SU-DHL-6 (cell line): ENCODE measurements at regions not wholly inside any gene's neighbourhood (a gene's known extent, or its start where the extent isn't known, plus 50 kb on each side); places are given as distances from the start of the nearest gene placed in this dataset.

Experiments used
- H2AFZ ChIP-seq: fragments of 200-600 bp; sonication (generic); 2 replicates; pipeline ENCODE4 v1.6.1; 2014; ENCODE audit warnings: low read depth, mild to moderate bottlenecking, moderate library complexity, mixed read lengths, antibody characterized with exemption, low read length; ENCODE audit not compliant: severe bottlenecking
- H3F3A ChIP-seq: fragments of 200-600 bp; shearing (Covaris generic); 2 replicates; pipeline ENCODE4 v1.6.0; 2016; ENCODE audit warnings: antibody characterized with exemption, mild to moderate bottlenecking; ENCODE audit not compliant: insufficient read depth
- H3K27ac ChIP-seq: fragments of 200-600 bp; sonication (generic); 2 replicates; pipeline ENCODE4 v1.5.1; 2016; ENCODE audit warnings: low read depth, mild to moderate bottlenecking, low read length, moderate library complexity, mixed read lengths
- H3K27me3 ChIP-seq: fragments of 200-600 bp; sonication (generic), shearing (Covaris generic); 2 replicates; pipeline ENCODE4 v1.6.0; 2014; ENCODE audit warnings: mild to moderate bottlenecking, low read length
- H3K36me3 ChIP-seq: fragments of 200-600 bp; sonication (generic); 2 replicates; pipeline ENCODE4 v1.6.1; 2014; ENCODE audit warnings: mild to moderate bottlenecking, low read length, mixed read lengths
- H3K4me2 ChIP-seq: fragments of 300-600, 200-600 bp; shearing (Covaris generic), sonication (generic); 2 replicates; pipeline ENCODE4 v1.6.0; 2014; ENCODE audit warnings: low read length, low read depth, mild to moderate bottlenecking; ENCODE audit not compliant: poor library complexity, severe bottlenecking
- H3K4me3 ChIP-seq: fragments of 200-600 bp; sonication (generic); 2 replicates; pipeline ENCODE4 v1.5.1; 2014; ENCODE audit warnings: antibody characterized with exemption, low read length, mild to moderate bottlenecking, mixed read lengths; ENCODE audit not compliant: insufficient read depth, poor library complexity, severe bottlenecking
- H3K79me2 ChIP-seq: fragments of 200-600 bp; sonication (generic); 2 replicates; pipeline ENCODE4 v1.6.1; 2014; ENCODE audit warnings: mild to moderate bottlenecking, low read length, moderate library complexity; ENCODE audit not compliant: insufficient read depth
- H3K9ac ChIP-seq: fragments of 200-600 bp; sonication (generic); 2 replicates; pipeline ENCODE4 v1.7.0; 2014; ENCODE audit warnings: mild to moderate bottlenecking, low read length
- H3K9me2 ChIP-seq: fragments of 200-600 bp; sonication (generic); replicated peaks from 2 replicates; pipeline ENCODE4 v1.6.1; 2014; ENCODE audit warnings: low read length; ENCODE audit not compliant: insufficient read depth
- H3K9me3 ChIP-seq: fragments of 200-600 bp; sonication (generic); 2 replicates; pipeline ENCODE4 v1.6.1; 2014; ENCODE audit warnings: low read length, mixed read lengths; ENCODE audit not compliant: insufficient read depth
- H4K20me1 ChIP-seq: fragments of 200-600 bp; sonication (generic); 2 replicates; pipeline ENCODE4 v1.6.1; 2014; ENCODE audit warnings: low read depth, mild to moderate bottlenecking, antibody characterized with exemption, low read length, moderate library complexity, mixed read lengths
- CTCF ChIP-seq: fragments of 200-600 bp; sonication (generic); IDR thresholded peaks from one replicate; pipeline ENCODE4 v1.5.1; 2017; ENCODE audit warnings: antibody characterized with exemption, mild to moderate bottlenecking, low read length, moderate library complexity; ENCODE audit not compliant: insufficient read depth, poor library complexity, severe bottlenecking
- EZH2phosphoT487 ChIP-seq: fragments of 200-600 bp; sonication (generic), shearing (Covaris generic); conservative IDR thresholded peaks from 2 replicates; pipeline ENCODE4 v1.6.1; 2018; ENCODE audit warnings: mild to moderate bottlenecking, antibody characterized with exemption, low read length, moderate library complexity, mixed read lengths

GRCh38 chrX:68928401-68928800 lies 99.6 kb downstream of the EFNB1 start:
- no peaks in the 10 kb centered on the region for H3F3A ChIP-seq
- no peaks in the 10 kb centered on the region for H3K79me2 ChIP-seq
- no peaks in the 10 kb centered on the region for H3K36me3 ChIP-seq
- no peaks in the 10 kb centered on the region for H3K9me3 ChIP-seq
- no peaks in the 10 kb centered on the region for H3K9me2 ChIP-seq
- no peak for TF ChIP-seq CTCF
- TF ChIP-seq EZH2phosphoT487 = no peak
- H3K9ac ChIP-seq = no peak overlapping the region
- no peaks in the 10 kb centered on the region for H4K20me1 ChIP-seq
- H3K27ac ChIP-seq = no peak overlapping the region
- H3K27me3 ChIP-seq = no peaks in the 10 kb centered on the region
- H2AFZ ChIP-seq = no peak overlapping the region
- H3K4me3 ChIP-seq = no peak overlapping the region
- H3K4me2 ChIP-seq = no peak overlapping the region

- H3K4me3 ChIP-seq = no peak overlapping the region
- no peaks in the 10 kb centered on the region for H3K9me3 ChIP-seq
- no peaks in the 10 kb centered on the region for H3K36me3 ChIP-seq
- H3K79me2 ChIP-seq = no peaks in the 10 kb centered on the region
- H4K20me1 ChIP-seq = no peaks in the 10 kb centered on the region
- no peak overlapping the region for H3K9ac ChIP-seq
- H3K27me3 ChIP-seq = no peaks in the 10 kb centered on the region
- no peak overlapping the region for H2AFZ ChIP-seq
- H3K4me2 ChIP-seq = no peak overlapping the region
- no peaks in the 10 kb centered on the region for H3F3A ChIP-seq
- H3K9me2 ChIP-seq = no peaks in the 10 kb centered on the region
- TF ChIP-seq EZH2phosphoT487 (no peak), CTCF (no peak)
- H3K27ac ChIP-seq = no peak overlapping the region
Measured at GRCh38 chrX:68927178-68927577, 98.4 kb downstream of the EFNB1 start.

- no peak overlapping the region for H3K4me3 ChIP-seq
- no peak overlapping the region for H3K27ac ChIP-seq
- H2AFZ ChIP-seq = no peak overlapping the region
- no peak overlapping the region for H3K9ac ChIP-seq
- H3K9me2 ChIP-seq = no peaks in the 10 kb centered on the region
- H3K4me2 ChIP-seq = no peak overlapping the region
- H3K36me3 ChIP-seq = no peaks in the 10 kb centered on the region
- no peaks in the 10 kb centered on the region for H4K20me1 ChIP-seq
- TF ChIP-seq EZH2phosphoT487 (no peak), CTCF (no peak)
- no peaks in the 10 kb centered on the region for H3K27me3 ChIP-seq
- H3F3A ChIP-seq = no peaks in the 10 kb centered on the region
- H3K9me3 ChIP-seq = no peaks in the 10 kb centered on the region
- no peaks in the 10 kb centered on the region for H3K79me2 ChIP-seq
Measured at GRCh38 chrX:68923147-68923546, 94.3 kb downstream of the EFNB1 start.

GRCh38 chrX:68922013-68922412 lies 93.2 kb downstream of the EFNB1 start:
- Histone ChIP-seq H4K20me1 (no peaks in the 10 kb centered on the region), H3K4me2 (no peak overlapping the region)

More at GRCh38 chrX:68922013-68922412, 93.2 kb downstream of the EFNB1 start:
- H3K9me2 ChIP-seq = no peaks in the 10 kb centered on the region
- no peak overlapping the region for H2AFZ ChIP-seq
- no peak for TF ChIP-seq EZH2phosphoT487
- TF ChIP-seq CTCF = no peak
- no peaks in the 10 kb centered on the region for H3K27me3 ChIP-seq
- H3K27ac ChIP-seq = no peak overlapping the region
- no peaks in the 10 kb centered on the region for H3K36me3 ChIP-seq
- H3K79me2 ChIP-seq = no peaks in the 10 kb centered on the region
- H3K4me3 ChIP-seq = no peak overlapping the region
- H3F3A ChIP-seq = no peaks in the 10 kb centered on the region
- no peak overlapping the region for H3K9ac ChIP-seq
- no peaks in the 10 kb centered on the region for H3K9me3 ChIP-seq
